ENCODE measurements at regions not wholly inside any gene's neighbourhood (a gene's known extent, or its start where the extent isn't known, plus 50 kb on each side); places are given as distances from the start of the nearest gene placed in this dataset.

- TF ChIP-seq CTCF (IDR thresholded peaks at IDR 0.05; ENCODE audit: low read depth, low read length), result no peak
- no peak for DNase-seq (ENCODE audit: low read depth in 2 of 2)
- H3K4me3 ChIP-seq (replicated peaks in 1 of 2; ENCODE audit: low read depth in 2 of 2, low read length in 2 of 2), result no peak overlapping the region
Measured at GRCh38 chr20:24737212-24737850, 211.7 kb upstream of the CST7 start.

- TF ChIP-seq CTCF (IDR thresholded peaks at IDR 0.05; ENCODE audit: low read depth, low read length), result no peak
- DNase-seq (ENCODE audit: low read depth in 2 of 2), result no peak
- no peak overlapping the region for H3K4me3 ChIP-seq (replicated peaks in 1 of 2; ENCODE audit: low read depth in 2 of 2, low read length in 2 of 2)
Measured at GRCh38 chr20:24738058-24738775, 210.9 kb upstream of the CST7 start.

GRCh38 chr20:24738981-24739633 is 210.0 kb upstream of the CST7 start:
- H3K4me3 ChIP-seq (replicated peaks in 1 of 2; ENCODE audit: low read depth in 2 of 2, low read length in 2 of 2), result no peak overlapping the region
- DNase-seq (ENCODE audit: low read depth in 2 of 2), result no peak
- TF ChIP-seq CTCF (IDR thresholded peaks at IDR 0.05; ENCODE audit: low read depth, low read length), result no peak

GRCh38 chr20:24739746-24740145 is 209.3 kb upstream of the CST7 start:
- DNase-seq (ENCODE audit: low read depth in 2 of 2), result no peak
- TF ChIP-seq CTCF (IDR thresholded peaks at IDR 0.05; ENCODE audit: low read depth, low read length), result no peak
- H3K4me3 ChIP-seq (replicated peaks in 1 of 2; ENCODE audit: low read depth in 2 of 2, low read length in 2 of 2), result no peak overlapping the region

GRCh38 chr20:24741493-24742072 is 207.5 kb upstream of the CST7 start:
- no peak for TF ChIP-seq CTCF (IDR thresholded peaks at IDR 0.05; ENCODE audit: low read depth, low read length)
- H3K4me3 ChIP-seq (replicated peaks in 1 of 2; ENCODE audit: low read depth in 2 of 2, low read length in 2 of 2), result no peak overlapping the region
- no peak for DNase-seq (ENCODE audit: low read depth in 2 of 2)

- no peak for TF ChIP-seq CTCF (IDR thresholded peaks at IDR 0.05; ENCODE audit: low read depth, low read length)
Measured at GRCh38 chr20:24742436-24742835, 206.6 kb upstream of the CST7 start.

More at GRCh38 chr20:24742436-24742835, 206.6 kb upstream of the CST7 start:
- H3K4me3 ChIP-seq (replicated peaks in 1 of 2; ENCODE audit: low read depth in 2 of 2, low read length in 2 of 2), result no peak overlapping the region
- no peak for DNase-seq (ENCODE audit: low read depth in 2 of 2)

Data from cardiac fibroblast (primary cell).